Lower leg skin (tissue), 3 donors: ENCODE measurements at regions not wholly inside any gene's neighbourhood (a gene's known extent, or its start where the extent isn't known, plus 50 kb on each side); places are given as distances from the start of the nearest gene placed in this dataset.

Experiments used
- POLR2A ChIP-seq, 2 donors: fragments of 450-650 bp; IDR thresholded peaks; one replicate each; pipeline ENCODE4 v1.6.1; 2016 to 2017; ENCODE audit warnings: antibody characterized with exemption in 2 of 2, mild to moderate bottlenecking in 1 of 2, moderate library complexity in 1 of 2
- TF ChIP-seq, protein P1 (sequence below), 3 donors: fragments of 450-650 bp; IDR thresholded peaks; one replicate each; pipeline ENCODE4 v1.5.1; 2016; ENCODE audit warnings: antibody characterized with exemption in 3 of 3, mild to moderate bottlenecking in 3 of 3, moderate library complexity in 2 of 3

- TF ChIP-seq, protein P1, sequence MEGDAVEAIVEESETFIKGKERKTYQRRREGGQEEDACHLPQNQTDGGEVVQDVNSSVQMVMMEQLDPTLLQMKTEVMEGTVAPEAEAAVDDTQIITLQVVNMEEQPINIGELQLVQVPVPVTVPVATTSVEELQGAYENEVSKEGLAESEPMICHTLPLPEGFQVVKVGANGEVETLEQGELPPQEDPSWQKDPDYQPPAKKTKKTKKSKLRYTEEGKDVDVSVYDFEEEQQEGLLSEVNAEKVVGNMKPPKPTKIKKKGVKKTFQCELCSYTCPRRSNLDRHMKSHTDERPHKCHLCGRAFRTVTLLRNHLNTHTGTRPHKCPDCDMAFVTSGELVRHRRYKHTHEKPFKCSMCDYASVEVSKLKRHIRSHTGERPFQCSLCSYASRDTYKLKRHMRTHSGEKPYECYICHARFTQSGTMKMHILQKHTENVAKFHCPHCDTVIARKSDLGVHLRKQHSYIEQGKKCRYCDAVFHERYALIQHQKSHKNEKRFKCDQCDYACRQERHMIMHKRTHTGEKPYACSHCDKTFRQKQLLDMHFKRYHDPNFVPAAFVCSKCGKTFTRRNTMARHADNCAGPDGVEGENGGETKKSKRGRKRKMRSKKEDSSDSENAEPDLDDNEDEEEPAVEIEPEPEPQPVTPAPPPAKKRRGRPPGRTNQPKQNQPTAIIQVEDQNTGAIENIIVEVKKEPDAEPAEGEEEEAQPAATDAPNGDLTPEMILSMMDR (IDR thresholded peaks at IDR 0.05), result no peak
- TF ChIP-seq POLR2A (IDR thresholded peaks at IDR 0.05), result no peak
These were observed 147.8 kb upstream of the STARD13 start for GRCh38 chr13:33433316-33433715.
